Activated CD8-positive, alpha-beta T cell treated with anti-CD3 and anti-CD28 coated beads, Interleukin-2, amount 10 ng/mL, durations not matched to agents 7 days and 5 days (primary cell): ENCODE measurements at regions not wholly inside any gene's neighbourhood (a gene's known extent, or its start where the extent isn't known, plus 50 kb on each side); places are given as distances from the start of the nearest gene placed in this dataset.

Experiments
- ATAC-seq: fragments of 150-1000 bp; cut with Tn5 transposase; one replicate; pipeline ENCODE4 v1.10.0; 2021; ENCODE audit warnings: moderate library complexity
- CTCF ChIA-PET: fragments of 350-600 bp; sonication (Branson Sonifier 250); formaldehyde crosslinking; loops from one replicate; lab custom pipeline; 2021; ENCODE audit warnings: antibody characterized with exemption; lab: Charles Lee
- POLR2A ChIA-PET: fragments of 350-600 bp; sonication (Branson Sonifier 250); formaldehyde crosslinking; loops from one replicate; lab custom pipeline; 2021; ENCODE audit warnings: antibody characterized with exemption; lab: Charles Lee
- DNase-seq: peaks from one replicate; pipeline ENCODE4 v3.0.0-alpha.2; 2020
- H3K27ac Mint-ChIP-seq: one replicate; pipeline ENCODE4 v1.8.0; 2021; ENCODE audit warnings: mild to moderate bottlenecking, mixed read lengths
- H3K27me3 Mint-ChIP-seq: one replicate; pipeline ENCODE4 v1.8.0; 2021; ENCODE audit warnings: low read depth, mixed read lengths
- H3K36me3 Mint-ChIP-seq: one replicate; pipeline ENCODE4 v1.8.0; 2021; ENCODE audit warnings: low read depth, mixed read lengths
- H3K4me1 Mint-ChIP-seq: one replicate; pipeline ENCODE4 v1.8.0; 2021; ENCODE audit warnings: low read depth, mixed read lengths
- H3K4me3 Mint-ChIP-seq: one replicate; pipeline ENCODE4 v1.8.0; 2021; ENCODE audit warnings: mild to moderate bottlenecking, mixed read lengths
- H3K9me3 Mint-ChIP-seq: one replicate; pipeline ENCODE4 v1.8.0; 2022; ENCODE audit warnings: mixed read lengths; ENCODE audit not compliant: insufficient read depth

- ChIA-PET POLR2A (no interaction called here), CTCF (no interaction called here)
- DNase-seq (no peak), ATAC-seq (no peak)
- Mint-ChIP-seq H3K4me3 (no peak overlapping the region), H3K36me3 (peaks cover 2% of the 10 kb centered on the region), H3K27me3 (no peaks in the 10 kb centered on the region), H3K27ac (no peak overlapping the region), H3K9me3 (peaks cover 29% of the 10 kb centered on the region), H3K4me1 (no peaks in the 10 kb centered on the region)
Observed at GRCh38 chr22:48834404-48834803, 993.3 kb downstream of the BRD1 start.

- H3K4me1 Mint-ChIP-seq = no peaks in the 10 kb centered on the region
- H3K36me3 Mint-ChIP-seq = peaks cover under 1% of the 10 kb centered on the region
- no peak overlapping the region for H3K27ac Mint-ChIP-seq
- H3K27me3 Mint-ChIP-seq = no peaks in the 10 kb centered on the region
- peaks cover 22% of the 10 kb centered on the region for H3K9me3 Mint-ChIP-seq
- ATAC-seq = no peak
- no peak overlapping the region for H3K4me3 Mint-ChIP-seq
- ChIA-PET CTCF (no interaction called here), POLR2A (no interaction called here)
- peak; percentile 31 for DNase-seq
Observed at GRCh38 chr22:48832592-48832991, 995.1 kb downstream of the BRD1 start.

GRCh38 chr22:48829908-48830307, 997.8 kb downstream of the BRD1 start:
- Mint-ChIP-seq H3K9me3 (peaks cover 17% of the 10 kb centered on the region), H3K27ac (no peak overlapping the region), H3K4me3 (no peak overlapping the region), H3K4me1 (no peaks in the 10 kb centered on the region), H3K36me3 (no peaks in the 10 kb centered on the region), H3K27me3 (no peaks in the 10 kb centered on the region)
- ChIA-PET POLR2A (no interaction called here), CTCF (no interaction called here)
- DNase-seq = no peak
- no peak for ATAC-seq

DNA sequence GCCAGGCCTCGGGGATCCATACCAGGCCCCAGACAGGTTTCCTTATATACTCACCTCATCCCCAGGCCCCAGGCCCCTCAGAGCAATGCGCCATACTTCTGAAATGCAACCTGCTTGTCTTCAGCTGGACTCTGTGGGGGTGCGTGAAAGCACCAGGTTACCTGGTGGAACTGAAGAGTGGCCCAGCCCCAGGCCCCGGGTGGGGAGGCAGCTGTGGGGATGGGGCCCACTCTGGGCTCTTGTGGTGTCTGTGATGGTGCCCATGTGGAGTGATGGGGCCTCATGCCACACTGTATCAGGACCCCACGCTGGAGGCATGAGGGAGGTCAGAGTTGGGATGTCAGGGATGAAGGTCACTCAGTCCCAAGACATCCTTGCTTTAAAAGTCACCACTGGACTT, 999.0 kb downstream of the BRD1 start:
- Mint-ChIP-seq H3K9me3 (peaks cover 16% of the 10 kb centered on the region), H3K27me3 (no peaks in the 10 kb centered on the region), H3K4me1 (no peaks in the 10 kb centered on the region), H3K36me3 (no peaks in the 10 kb centered on the region), H3K4me3 (no peak overlapping the region), H3K27ac (no peak overlapping the region)
- ATAC-seq (no peak), DNase-seq (no peak)
- ChIA-PET POLR2A (no interaction called here), CTCF (no interaction called here)

DNA sequence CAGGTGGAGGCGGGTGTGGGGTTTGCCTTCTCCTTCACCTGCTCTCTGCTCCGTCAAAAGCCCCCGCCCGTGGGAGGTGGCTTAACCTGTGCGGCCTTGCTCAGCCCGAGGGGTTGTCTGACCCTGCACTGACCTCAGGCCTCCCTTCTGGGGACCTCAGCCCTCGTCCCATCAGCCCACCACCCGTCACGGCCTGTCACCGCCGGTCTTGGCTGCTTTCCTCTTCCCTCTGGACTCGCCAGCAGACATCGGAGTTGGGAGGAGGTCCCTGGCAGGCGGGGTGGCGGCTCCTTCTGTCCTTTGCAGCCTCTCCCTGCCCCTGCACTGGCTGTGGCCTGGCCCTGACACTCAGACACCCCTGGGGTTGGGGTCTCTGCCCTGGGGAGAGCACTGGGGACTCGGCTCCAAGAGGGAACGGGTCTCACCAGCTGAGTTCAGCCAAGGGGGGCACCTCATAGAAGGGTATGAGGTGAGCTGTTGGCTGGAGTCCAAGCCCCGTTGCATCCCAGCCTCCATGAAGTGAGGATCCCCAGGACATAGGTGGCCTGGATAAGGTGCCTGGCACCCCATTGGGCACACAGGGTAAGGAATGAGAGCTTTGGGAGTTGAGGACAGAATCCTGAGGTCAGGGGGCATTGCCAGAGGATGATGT, 999.6 kb downstream of the BRD1 start:
- POLR2A ChIA-PET = no interaction called here
- peaks cover 10% of the 10 kb centered on the region for H3K9me3 Mint-ChIP-seq
- H3K4me3 Mint-ChIP-seq = no peak overlapping the region
- no peaks in the 10 kb centered on the region for H3K36me3 Mint-ChIP-seq
- no peaks in the 10 kb centered on the region for H3K27me3 Mint-ChIP-seq
- CTCF ChIA-PET = no interaction called here
- DNase-seq (no peak), ATAC-seq (no peak)
- H3K4me1 Mint-ChIP-seq = no peaks in the 10 kb centered on the region
- H3K27ac Mint-ChIP-seq = no peak overlapping the region

GRCh38 chr22:48827268-48827846, 1000.3 kb downstream of the BRD1 start:
- no peak overlapping the region for H3K27ac Mint-ChIP-seq
- no peak for DNase-seq
- peaks cover 5% of the 10 kb centered on the region for H3K9me3 Mint-ChIP-seq
- no peaks in the 10 kb centered on the region for H3K27me3 Mint-ChIP-seq
- ATAC-seq = no peak
- no peak overlapping the region for H3K4me3 Mint-ChIP-seq
- no peaks in the 10 kb centered on the region for H3K4me1 Mint-ChIP-seq
- ChIA-PET CTCF (no interaction called here), POLR2A (no interaction called here)
- H3K36me3 Mint-ChIP-seq = no peaks in the 10 kb centered on the region

DNA sequence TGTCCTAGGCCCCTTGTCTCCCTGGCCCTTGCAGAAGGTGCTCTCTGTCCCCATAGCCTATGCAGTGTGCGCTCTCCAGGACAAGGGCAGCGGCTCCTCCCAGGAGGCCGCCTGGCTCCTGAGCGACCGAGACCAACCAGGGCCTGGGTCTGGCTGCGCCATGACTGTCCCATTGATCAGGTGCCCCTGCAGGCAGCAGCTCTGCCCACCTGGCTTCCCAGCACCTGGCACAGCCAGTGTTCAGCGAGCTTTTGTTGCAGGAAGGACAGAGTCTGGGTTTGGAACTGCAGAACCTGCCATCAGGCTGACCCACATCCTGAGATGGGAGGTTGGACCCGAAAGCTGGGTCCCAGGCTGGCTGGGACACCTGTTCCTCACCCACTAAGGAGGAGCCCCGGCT, 1001.1 kb downstream of the BRD1 start:
- peaks cover 3% of the 10 kb centered on the region for H3K9me3 Mint-ChIP-seq
- H3K4me3 Mint-ChIP-seq = no peak overlapping the region
- no peak for ATAC-seq
- no peaks in the 10 kb centered on the region for H3K4me1 Mint-ChIP-seq
- no peaks in the 10 kb centered on the region for H3K36me3 Mint-ChIP-seq
- DNase-seq = no peak
- ChIA-PET CTCF (no interaction called here), POLR2A (no interaction called here)
- H3K27ac Mint-ChIP-seq = no peak overlapping the region
- no peaks in the 10 kb centered on the region for H3K27me3 Mint-ChIP-seq

DNA sequence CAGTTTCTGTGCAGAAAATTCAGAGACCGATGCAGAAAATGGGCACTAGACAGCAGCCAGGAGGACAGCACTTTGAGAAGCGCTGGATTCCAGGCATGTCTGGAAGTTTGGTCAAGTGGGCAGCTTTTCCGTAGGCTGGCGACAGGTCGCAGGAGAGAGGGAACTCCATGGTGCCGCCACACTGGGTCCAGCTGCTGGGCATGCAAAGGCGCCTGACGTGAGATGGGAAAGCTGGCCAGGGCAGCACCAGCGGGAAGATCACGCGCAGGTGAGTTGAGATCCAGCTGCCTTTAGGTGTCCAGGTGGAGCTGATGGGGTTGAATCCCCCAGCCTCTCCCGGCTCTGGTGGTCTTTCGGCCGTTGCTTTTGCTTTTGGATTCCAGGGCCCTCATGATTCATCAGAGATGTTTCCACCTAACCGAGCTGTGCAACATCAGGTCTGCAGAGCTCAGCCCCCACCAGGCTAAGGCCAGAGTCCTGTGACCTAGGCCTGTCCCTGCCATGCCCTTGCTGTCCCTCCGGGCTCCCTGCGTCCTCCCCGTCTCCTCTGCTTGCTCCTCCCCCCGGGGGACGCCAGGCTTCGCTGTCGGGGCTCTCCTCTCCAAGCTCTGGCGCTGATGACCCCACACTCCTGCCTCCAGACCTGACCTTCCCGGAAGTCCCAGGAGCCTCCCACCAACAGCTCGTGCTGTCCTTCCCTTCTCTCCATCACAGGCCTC, 1001.7 kb downstream of the BRD1 start:
- ATAC-seq (no peak), DNase-seq (no peak)
- Mint-ChIP-seq H3K9me3 (no peaks in the 10 kb centered on the region), H3K27ac (no peak overlapping the region), H3K36me3 (no peaks in the 10 kb centered on the region), H3K27me3 (no peaks in the 10 kb centered on the region), H3K4me1 (no peaks in the 10 kb centered on the region), H3K4me3 (no peak overlapping the region)
- ChIA-PET CTCF (no interaction called here), POLR2A (no interaction called here)

DNA sequence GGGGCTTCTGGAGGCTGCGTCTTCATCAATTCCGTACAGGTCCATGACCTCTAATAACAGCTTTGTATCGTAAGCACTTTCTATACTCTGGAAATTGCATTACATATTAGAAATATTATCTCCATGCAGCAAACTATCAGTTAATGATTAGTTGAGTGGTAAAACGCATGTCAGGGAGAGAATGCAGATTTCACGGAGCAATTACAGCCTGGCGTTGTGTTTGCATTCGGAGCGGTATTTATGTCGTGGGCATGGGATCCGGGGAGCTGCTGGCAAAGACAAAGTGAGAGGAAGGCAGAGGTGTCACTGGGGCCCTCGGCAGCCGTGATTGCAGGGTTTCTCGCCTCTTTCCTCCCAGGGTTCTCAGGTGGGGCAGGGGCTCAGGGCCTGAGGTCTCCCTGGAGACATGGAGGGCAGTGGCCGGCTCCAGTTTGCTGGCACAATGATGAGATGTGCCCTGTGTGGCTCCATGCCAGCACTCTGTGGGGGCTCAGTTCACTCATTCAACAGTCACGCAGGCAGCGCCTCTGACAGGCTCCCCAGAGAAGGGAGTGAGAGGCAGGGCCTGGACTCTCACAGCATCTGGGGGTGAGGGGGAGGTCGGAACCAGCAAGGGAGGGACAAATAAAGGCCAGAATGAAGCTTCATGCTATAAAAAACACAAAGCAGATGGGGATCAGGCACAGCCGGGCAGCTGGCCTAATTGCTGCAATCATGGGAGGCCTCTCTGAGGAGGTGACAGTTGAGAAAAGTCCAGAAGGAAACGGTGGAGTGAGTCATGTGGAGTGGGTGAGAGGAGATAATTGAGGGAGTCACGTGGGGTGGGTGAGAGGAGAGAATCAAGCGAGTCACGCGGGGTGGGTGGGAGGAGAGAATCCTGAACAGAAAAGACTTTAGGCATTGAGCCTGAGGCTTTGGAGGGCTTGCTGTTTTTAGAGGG, 1002.7 kb downstream of the BRD1 start:
- Mint-ChIP-seq H3K36me3 (no peaks in the 10 kb centered on the region), H3K9me3 (no peaks in the 10 kb centered on the region), H3K4me1 (no peaks in the 10 kb centered on the region), H3K27me3 (no peaks in the 10 kb centered on the region), H3K4me3 (no peak overlapping the region), H3K27ac (no peak overlapping the region)
- ChIA-PET POLR2A (no interaction called here), CTCF (no interaction called here)
- ATAC-seq (no peak), DNase-seq (no peak)

- POLR2A ChIA-PET = no interaction called here
- Mint-ChIP-seq H3K4me3 (no peak overlapping the region), H3K9me3 (no peaks in the 10 kb centered on the region), H3K27me3 (no peaks in the 10 kb centered on the region), H3K4me1 (no peaks in the 10 kb centered on the region), H3K27ac (no peak overlapping the region), H3K36me3 (no peaks in the 10 kb centered on the region)
- CTCF ChIA-PET = no interaction called here
- ATAC-seq = no peak
- DNase-seq = no peak
Observed at GRCh38 chr22:48823941-48824340, 1003.7 kb downstream of the BRD1 start.

- DNase-seq (no peak), ATAC-seq (no peak)
- Mint-ChIP-seq H3K27me3 (no peaks in the 10 kb centered on the region), H3K36me3 (no peaks in the 10 kb centered on the region), H3K9me3 (no peaks in the 10 kb centered on the region), H3K27ac (no peak overlapping the region), H3K4me1 (no peaks in the 10 kb centered on the region), H3K4me3 (no peak overlapping the region)
- POLR2A ChIA-PET = interaction anchor here (0.6 kb wide), 1 partner anchor 702 kb away, joined by 4 read pairs; no protein-coding TSS in a partner anchor
- CTCF ChIA-PET = no interaction called here
Observed at GRCh38 chr22:48822278-48823233, 1005.1 kb downstream of the BRD1 start.
